ENCODE measurements at regions not wholly inside any gene's neighbourhood (a gene's known extent, or its start where the extent isn't known, plus 50 kb on each side); places are given as distances from the start of the nearest gene placed in this dataset.
"Not testable (repeated sequence)": the region's sequence is repeated elsewhere in the genome, so short reads cannot be mapped to it uniquely, and the experiment has no call there.

- H3K27me3 ChIP-seq (ENCODE audit: control insufficient read depth, low read length): no peaks in the 10 kb centered on the region
- no peaks in the 10 kb centered on the region for H4K20me1 ChIP-seq (ENCODE audit: control insufficient read depth, insufficient read depth, low read depth, low read length)
- H3K4me2 ChIP-seq (ENCODE audit: low read length): no peak overlapping the region
Observed at GRCh38 chr4:148542922-148543623, 100.9 kb upstream of the NR3C2 start.

DNA sequence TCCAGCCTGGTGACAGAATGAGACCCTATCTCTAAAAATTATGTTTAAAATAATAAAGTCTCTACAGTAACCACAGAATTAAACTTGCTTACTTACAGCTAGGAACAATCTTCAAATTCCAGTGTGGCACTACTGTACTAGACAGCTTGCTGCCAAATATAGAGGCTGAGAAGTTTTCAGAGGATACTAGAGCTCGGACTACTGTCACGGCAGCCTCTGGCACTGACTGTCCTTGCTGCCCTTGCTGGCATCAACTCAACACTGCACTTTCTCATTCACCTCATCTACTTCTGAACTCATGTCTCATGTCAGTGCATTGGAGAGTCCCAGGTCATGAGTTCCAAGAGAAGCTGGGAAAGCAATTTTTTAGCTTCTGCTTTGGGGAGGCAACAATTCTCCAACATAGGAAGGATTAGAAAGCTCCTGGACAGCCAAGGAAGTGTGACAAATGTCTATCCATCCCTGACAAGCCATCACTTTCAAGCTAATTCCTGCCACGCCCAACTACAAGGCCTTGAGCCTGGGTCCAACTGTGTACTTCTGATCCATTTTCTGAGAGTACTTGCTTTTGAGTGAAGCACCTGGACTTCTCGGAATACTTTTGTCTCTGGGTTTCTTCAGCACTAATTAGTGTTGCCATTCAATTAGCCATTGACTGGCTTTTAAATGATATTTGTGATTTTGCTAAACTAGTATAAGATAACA is 98.6 kb upstream of the NR3C2 start:
- H3K9me3 ChIP-seq (ENCODE audit: control insufficient read depth, insufficient read depth, low read length): no peaks in the 10 kb centered on the region
- no peaks in the 10 kb centered on the region for H3K4me1 ChIP-seq (ENCODE audit: control insufficient read depth, low read length)
- no peaks in the 10 kb centered on the region for H3K36me3 ChIP-seq (ENCODE audit: control insufficient read depth, low read length)
- H3K27ac ChIP-seq (ENCODE audit: low read depth, low read length): no peak overlapping the region
- H3K27me3 ChIP-seq (ENCODE audit: control insufficient read depth, low read length): no peaks in the 10 kb centered on the region
- no peak overlapping the region for H3K4me2 ChIP-seq (ENCODE audit: low read length)
- H4K20me1 ChIP-seq (ENCODE audit: control insufficient read depth, insufficient read depth, low read depth, low read length): no peaks in the 10 kb centered on the region
- H3F3A ChIP-seq (ENCODE audit: control insufficient read depth, insufficient read depth): no peaks in the 10 kb centered on the region
- H3K79me2 ChIP-seq (ENCODE audit: control insufficient read depth, low read length): no peaks in the 10 kb centered on the region
- no peak overlapping the region for H3K4me3 ChIP-seq (ENCODE audit: low read length)
- TF ChIP-seq EZH2phosphoT487 (IDR thresholded peaks at IDR 0.05; ENCODE audit: borderline replicate concordance, low read length) (no peak), CTCF (IDR thresholded peaks at IDR 0.05; ENCODE audit: low read depth, low read length, poor library complexity, severe bottlenecking) (no peak)
- no peaks in the 10 kb centered on the region for H3K9me2 ChIP-seq (replicated peaks; ENCODE audit: control insufficient read depth, low read length)

More at GRCh38 chr4:148542922-148543623, 100.9 kb upstream of the NR3C2 start:
- H3K27ac ChIP-seq (ENCODE audit: low read depth, low read length): no peak overlapping the region
- no peaks in the 10 kb centered on the region for H3K9me3 ChIP-seq (ENCODE audit: control insufficient read depth, insufficient read depth, low read length)
- no peaks in the 10 kb centered on the region for H3K36me3 ChIP-seq (ENCODE audit: control insufficient read depth, low read length)
- H3K9me2 ChIP-seq (replicated peaks; ENCODE audit: control insufficient read depth, low read length): no peaks in the 10 kb centered on the region
- H3K79me2 ChIP-seq (ENCODE audit: control insufficient read depth, low read length): no peaks in the 10 kb centered on the region
- H3F3A ChIP-seq (ENCODE audit: control insufficient read depth, insufficient read depth): no peaks in the 10 kb centered on the region
- no peak overlapping the region for H3K4me3 ChIP-seq (ENCODE audit: low read length)
- no peak for TF ChIP-seq CTCF (IDR thresholded peaks at IDR 0.05; ENCODE audit: low read depth, low read length, poor library complexity, severe bottlenecking)
- no peak for TF ChIP-seq EZH2phosphoT487 (IDR thresholded peaks at IDR 0.05; ENCODE audit: borderline replicate concordance, low read length)
- no peaks in the 10 kb centered on the region for H3K4me1 ChIP-seq (ENCODE audit: control insufficient read depth, low read length)

DNA sequence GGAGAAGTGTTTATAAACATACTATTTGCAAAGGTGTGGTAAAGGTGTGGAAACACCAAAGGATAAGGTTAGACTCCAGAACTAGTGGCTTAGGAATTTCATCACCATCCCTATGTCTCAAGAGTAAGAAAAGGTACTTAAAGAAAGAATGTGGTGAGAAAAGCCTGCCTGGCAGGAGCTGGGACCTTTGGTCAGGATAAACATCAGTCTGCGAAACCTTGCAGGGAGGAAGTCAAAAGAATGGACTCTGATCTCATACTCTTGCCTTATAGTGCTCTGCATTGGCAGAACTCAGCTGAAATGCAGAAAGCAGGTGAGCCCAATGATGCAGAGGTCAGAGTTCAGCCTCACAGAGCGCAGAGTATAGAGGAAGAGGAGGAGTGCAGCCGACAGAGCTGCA is 97.2 kb upstream of the NR3C2 start:
- Histone ChIP-seq H3K4me1 (ENCODE audit: control insufficient read depth, low read length) (no peaks in the 10 kb centered on the region), H3K9me2 (replicated peaks; ENCODE audit: control insufficient read depth, low read length) (no peaks in the 10 kb centered on the region), H3K36me3 (ENCODE audit: control insufficient read depth, low read length) (no peaks in the 10 kb centered on the region), H3K27me3 (ENCODE audit: control insufficient read depth, low read length) (no peaks in the 10 kb centered on the region), H4K20me1 (ENCODE audit: control insufficient read depth, insufficient read depth, low read depth, low read length) (no peaks in the 10 kb centered on the region), H3K27ac (ENCODE audit: low read depth, low read length) (no peak overlapping the region), H3K79me2 (ENCODE audit: control insufficient read depth, low read length) (no peaks in the 10 kb centered on the region), H3K4me3 (ENCODE audit: low read length) (no peak overlapping the region), H3F3A (ENCODE audit: control insufficient read depth, insufficient read depth) (no peaks in the 10 kb centered on the region), H3K4me2 (ENCODE audit: low read length) (no peak overlapping the region), H3K9me3 (ENCODE audit: control insufficient read depth, insufficient read depth, low read length) (no peaks in the 10 kb centered on the region)
- TF ChIP-seq EZH2phosphoT487 (IDR thresholded peaks at IDR 0.05; ENCODE audit: borderline replicate concordance, low read length): no peak
- no peak for TF ChIP-seq CTCF (IDR thresholded peaks at IDR 0.05; ENCODE audit: low read depth, low read length, poor library complexity, severe bottlenecking)

GRCh38 chr4:148533851-148534250 is 91.6 kb upstream of the NR3C2 start:
- H3K27ac ChIP-seq (ENCODE audit: low read depth, low read length); H3K9me2 ChIP-seq (replicated peaks; ENCODE audit: control insufficient read depth, low read length); H3K4me3 ChIP-seq (ENCODE audit: low read length); H3K79me2 ChIP-seq (ENCODE audit: control insufficient read depth, low read length); H3K4me1 ChIP-seq (ENCODE audit: control insufficient read depth, low read length); H3F3A ChIP-seq (ENCODE audit: control insufficient read depth, insufficient read depth); H3K9me3 ChIP-seq (ENCODE audit: control insufficient read depth, insufficient read depth, low read length); H3K36me3 ChIP-seq (ENCODE audit: control insufficient read depth, low read length); H3K4me2 ChIP-seq (ENCODE audit: low read length); H3K27me3 ChIP-seq (ENCODE audit: control insufficient read depth, low read length); H4K20me1 ChIP-seq (ENCODE audit: control insufficient read depth, insufficient read depth, low read depth, low read length): not testable (repeated sequence)
